GM12874 (cell line): ENCODE measurements at regions not wholly inside any gene's neighbourhood (a gene's known extent, or its start where the extent isn't known, plus 50 kb on each side); places are given as distances from the start of the nearest gene placed in this dataset.

Experiments used
- CTCF ChIP-seq: IDR thresholded peaks from 2 replicates; pipeline ENCODE4 v1.5.1; 2011; ENCODE audit warnings: low read depth, mild to moderate bottlenecking, control low read depth, low read length, moderate library complexity; ENCODE audit not compliant: insufficient read depth

DNA sequence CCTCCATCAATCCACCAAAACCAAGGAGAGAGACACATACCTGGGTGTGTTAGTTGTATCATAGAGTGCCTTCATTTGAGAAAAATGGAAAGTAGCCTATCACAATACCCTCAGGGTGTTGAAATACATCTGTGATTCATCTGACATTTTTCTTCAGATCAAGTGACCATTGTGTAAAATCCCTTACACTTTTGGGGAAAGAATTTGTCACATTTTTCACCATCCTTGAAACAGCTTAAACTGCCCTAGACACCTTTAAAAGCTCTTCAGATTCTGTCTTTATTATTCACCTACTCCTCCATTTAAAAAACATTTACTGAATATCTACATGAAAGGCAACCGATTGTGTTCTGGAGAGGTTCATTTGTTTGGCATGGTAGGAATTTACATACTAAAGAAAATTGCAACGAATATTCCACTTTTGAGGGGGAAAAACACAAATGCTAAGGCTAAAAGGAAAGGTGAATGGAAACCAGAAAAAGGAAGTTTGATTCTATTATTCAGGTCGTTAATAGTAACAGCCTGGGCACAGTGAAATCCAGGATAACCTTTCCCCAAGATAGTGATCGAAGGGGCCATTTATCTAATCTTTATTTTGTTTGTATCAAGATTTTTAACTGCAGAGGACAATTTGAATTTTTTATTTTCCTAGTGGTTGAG, 70.4 kb upstream of the SAMSN1 start:
- TF ChIP-seq CTCF: no peak

DNA sequence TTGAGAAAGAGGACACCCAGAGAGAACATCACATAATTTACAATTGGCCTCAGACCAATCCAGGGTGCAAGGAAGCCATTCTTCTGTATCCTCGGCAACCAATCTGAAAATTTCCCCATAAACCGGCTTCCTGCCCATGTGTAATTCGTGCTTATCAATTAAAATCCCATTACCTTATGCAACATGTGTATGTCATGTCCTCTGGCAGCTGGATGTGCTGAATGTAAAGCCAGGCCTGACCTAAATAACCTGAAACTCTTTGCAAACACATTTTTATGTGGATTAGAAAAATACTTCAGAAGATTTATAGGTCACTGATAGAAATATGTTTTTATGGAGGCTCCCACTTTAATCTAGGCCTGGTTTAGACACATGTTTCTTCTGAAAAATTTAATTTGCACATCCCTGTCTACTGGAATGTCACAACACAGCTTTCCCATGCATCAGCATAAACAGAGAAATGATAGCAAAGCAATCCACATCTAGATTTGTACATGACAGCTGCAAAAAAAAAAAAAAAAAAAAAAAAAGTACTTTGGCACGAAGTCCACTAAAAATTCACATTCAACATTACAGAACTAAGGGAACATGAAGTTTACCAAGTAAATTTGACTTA, 69.4 kb upstream of the SAMSN1 start:
- no peak for TF ChIP-seq CTCF

DNA sequence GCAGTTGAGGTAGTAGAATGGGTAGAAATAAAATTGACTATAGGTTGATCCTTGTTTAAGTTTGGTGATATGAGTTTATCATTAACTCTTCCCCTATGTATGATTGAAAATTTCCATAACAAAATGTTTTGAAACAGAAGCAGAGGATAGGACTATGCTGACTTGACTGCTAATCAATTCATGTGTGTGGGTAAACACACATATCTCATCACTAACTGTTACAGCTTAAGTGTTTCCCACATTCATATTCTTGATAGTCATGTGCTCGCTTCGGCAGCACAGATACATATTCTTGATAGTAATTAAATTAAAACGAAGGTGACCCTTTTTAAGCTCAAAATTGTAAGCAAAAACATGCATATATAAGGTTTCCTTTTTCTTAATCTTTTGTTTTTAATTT, 68.2 kb upstream of the SAMSN1 start:
- no peak for TF ChIP-seq CTCF

DNA sequence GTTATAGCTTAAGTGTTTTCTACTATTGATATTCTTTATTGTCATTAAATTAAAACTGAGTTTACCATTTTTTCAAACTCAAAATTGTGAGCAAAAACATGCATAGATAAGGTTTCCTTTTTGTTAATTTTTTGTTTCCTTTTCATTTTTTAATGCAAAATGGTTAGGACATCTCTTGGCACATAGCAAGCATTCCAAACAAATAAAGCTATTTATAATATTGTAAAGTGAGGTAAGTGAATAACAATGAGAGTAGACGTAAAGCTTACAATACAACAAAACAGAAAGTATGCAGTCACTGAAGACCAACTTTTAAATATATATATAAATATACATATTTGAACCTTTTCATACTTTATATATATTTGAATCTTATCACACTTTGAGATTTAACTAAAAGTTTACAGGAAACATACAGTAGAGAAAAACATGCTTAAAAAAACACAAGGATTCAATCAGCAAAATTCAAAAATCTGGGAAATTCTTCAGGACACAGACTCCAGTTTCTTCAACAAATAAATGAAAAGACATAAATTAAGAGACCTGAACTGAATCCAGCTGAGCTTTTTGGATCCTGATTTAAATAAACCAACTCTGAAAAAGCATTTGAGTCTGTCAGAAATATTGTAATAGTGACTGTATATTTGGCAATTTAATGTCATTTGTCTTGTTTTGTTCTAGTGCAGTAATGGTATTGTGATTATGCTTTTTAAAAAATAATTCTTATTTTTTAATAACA, 67.5 kb upstream of the SAMSN1 start:
- TF ChIP-seq CTCF: no peak

- no peak for TF ChIP-seq CTCF
Observed at GRCh38 chr21:14609274-14609673, 63.2 kb upstream of the SAMSN1 start.

- TF ChIP-seq CTCF: no peak
Observed at GRCh38 chr21:14607262-14607661, 61.1 kb upstream of the SAMSN1 start.

DNA sequence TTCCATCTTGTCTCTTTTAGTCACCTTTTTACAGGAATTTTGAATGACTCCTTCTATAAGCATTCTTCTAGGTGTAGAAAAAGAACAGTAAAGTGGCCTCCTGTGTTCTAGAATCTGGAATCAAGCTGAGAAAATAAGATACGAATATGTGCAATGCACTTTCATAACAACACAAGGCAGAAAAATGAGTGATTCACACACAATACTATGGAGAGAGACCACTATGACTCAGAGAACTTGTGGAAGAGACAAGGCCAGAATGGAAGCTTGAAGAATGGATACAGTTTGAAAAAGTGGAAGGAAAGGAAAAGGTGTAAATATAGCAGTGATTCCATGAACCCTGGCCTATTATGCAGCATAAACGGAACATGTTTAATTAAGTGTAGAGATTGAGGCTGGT, 57.1 kb upstream of the SAMSN1 start:
- no peak for TF ChIP-seq CTCF
